ENCODE measurements at regions not wholly inside any gene's neighbourhood (a gene's known extent, or its start where the extent isn't known, plus 50 kb on each side); places are given as distances from the start of the nearest gene placed in this dataset.

DNA sequence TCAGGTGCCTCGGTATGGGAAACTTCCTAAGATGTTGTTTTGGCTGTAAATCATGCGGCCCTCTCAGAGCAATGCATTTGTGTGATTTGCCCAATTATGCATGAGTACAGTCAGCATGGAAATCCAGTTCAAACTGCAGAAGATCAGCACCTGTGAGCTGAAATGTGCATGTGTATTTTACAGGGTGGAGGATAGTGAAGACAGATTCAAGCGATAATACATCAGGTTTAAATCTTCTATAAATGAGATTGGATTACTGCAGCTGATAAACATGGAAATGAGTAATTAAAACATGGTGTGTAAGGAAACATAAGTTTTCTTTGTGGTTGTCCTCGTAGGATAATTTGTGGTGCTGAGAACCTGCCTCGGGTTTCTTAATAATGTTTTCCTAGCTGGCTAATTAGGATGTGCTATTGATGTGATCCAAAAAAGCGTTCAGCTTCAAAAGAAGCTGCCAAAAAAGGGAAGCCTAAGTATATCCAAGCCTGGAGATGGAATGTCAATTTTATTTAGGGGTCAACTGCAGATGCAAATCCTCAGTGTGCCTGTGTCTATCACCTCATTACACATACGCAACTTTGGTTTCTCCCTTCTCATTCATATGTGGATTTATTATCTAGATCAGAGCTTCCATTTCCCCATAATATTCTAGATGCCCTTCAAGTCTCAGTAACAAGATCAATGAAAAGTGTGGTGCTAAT lies 117.1 kb upstream of the CCDC28A start:
- no peaks in the 10 kb centered on the region for H3K36me3 ChIP-seq (ENCODE audit: control insufficient read depth in 2 of 2, insufficient read depth in 1 of 2, low read length in 2 of 2)
- TF ChIP-seq, protein P1, sequence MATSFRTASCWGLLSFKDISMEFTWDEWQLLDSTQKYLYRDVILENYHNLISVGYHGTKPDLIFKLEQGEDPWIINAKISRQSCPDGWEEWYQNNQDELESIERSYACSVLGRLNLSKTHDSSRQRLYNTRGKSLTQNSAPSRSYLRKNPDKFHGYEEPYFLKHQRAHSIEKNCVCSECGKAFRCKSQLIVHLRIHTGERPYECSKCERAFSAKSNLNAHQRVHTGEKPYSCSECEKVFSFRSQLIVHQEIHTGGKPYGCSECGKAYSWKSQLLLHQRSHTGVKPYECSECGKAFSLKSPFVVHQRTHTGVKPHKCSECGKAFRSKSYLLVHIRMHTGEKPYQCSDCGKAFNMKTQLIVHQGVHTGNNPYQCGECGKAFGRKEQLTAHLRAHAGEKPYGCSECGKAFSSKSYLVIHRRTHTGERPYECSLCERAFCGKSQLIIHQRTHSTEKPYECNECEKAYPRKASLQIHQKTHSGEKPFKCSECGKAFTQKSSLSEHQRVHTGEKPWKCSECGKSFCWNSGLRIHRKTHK (tag by site-specific recombination; IDR thresholded peaks at IDR 0.05): no peak
- no peak for TF ChIP-seq ZNF701 (tag by site-specific recombination; IDR thresholded peaks at IDR 0.05)
- no peak for TF ChIP-seq ZSCAN30 (tag by site-specific recombination; IDR thresholded peaks at IDR 0.05)
- no peak for TF ChIP-seq ZNF274 (IDR thresholded peaks at IDR 0.05; ENCODE audit: low read length)
- no peak for TF ChIP-seq ZNF274 (tag by site-specific recombination; IDR thresholded peaks at IDR 0.05; ENCODE audit: borderline replicate concordance)
- no peak for TF ChIP-seq ZNF292 (tag by site-specific recombination; IDR thresholded peaks at IDR 0.05; ENCODE audit: borderline replicate concordance, low read depth)
- TF ChIP-seq ZNF837 (tag by site-specific recombination; IDR thresholded peaks at IDR 0.05): no peak
- TF ChIP-seq ZNF248 (tag by site-specific recombination; IDR thresholded peaks at IDR 0.05): no peak
- TF ChIP-seq ZBTB21 (tag by site-specific recombination; IDR thresholded peaks at IDR 0.05): no peak
- TF ChIP-seq, protein P2, sequence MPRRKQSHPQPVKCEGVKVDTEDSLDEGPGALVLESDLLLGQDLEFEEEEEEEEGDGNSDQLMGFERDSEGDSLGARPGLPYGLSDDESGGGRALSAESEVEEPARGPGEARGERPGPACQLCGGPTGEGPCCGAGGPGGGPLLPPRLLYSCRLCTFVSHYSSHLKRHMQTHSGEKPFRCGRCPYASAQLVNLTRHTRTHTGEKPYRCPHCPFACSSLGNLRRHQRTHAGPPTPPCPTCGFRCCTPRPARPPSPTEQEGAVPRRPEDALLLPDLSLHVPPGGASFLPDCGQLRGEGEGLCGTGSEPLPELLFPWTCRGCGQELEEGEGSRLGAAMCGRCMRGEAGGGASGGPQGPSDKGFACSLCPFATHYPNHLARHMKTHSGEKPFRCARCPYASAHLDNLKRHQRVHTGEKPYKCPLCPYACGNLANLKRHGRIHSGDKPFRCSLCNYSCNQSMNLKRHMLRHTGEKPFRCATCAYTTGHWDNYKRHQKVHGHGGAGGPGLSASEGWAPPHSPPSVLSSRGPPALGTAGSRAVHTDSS (tag by site-specific recombination; IDR thresholded peaks at IDR 0.05): 0 out of 2 replicates have a peak, but pooled peaks have one; percentile 13
- TF ChIP-seq, protein P3, sequence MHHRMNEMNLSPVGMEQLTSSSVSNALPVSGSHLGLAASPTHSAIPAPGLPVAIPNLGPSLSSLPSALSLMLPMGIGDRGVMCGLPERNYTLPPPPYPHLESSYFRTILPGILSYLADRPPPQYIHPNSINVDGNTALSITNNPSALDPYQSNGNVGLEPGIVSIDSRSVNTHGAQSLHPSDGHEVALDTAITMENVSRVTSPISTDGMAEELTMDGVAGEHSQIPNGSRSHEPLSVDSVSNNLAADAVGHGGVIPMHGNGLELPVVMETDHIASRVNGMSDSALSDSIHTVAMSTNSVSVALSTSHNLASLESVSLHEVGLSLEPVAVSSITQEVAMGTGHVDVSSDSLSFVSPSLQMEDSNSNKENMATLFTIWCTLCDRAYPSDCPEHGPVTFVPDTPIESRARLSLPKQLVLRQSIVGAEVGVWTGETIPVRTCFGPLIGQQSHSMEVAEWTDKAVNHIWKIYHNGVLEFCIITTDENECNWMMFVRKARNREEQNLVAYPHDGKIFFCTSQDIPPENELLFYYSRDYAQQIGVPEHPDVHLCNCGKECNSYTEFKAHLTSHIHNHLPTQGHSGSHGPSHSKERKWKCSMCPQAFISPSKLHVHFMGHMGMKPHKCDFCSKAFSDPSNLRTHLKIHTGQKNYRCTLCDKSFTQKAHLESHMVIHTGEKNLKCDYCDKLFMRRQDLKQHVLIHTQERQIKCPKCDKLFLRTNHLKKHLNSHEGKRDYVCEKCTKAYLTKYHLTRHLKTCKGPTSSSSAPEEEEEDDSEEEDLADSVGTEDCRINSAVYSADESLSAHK (tag by site-specific recombination; IDR thresholded peaks at IDR 0.05): peak; percentile 53; the same call in 1 of the 2 replicates
- TF ChIP-seq, protein P4, sequence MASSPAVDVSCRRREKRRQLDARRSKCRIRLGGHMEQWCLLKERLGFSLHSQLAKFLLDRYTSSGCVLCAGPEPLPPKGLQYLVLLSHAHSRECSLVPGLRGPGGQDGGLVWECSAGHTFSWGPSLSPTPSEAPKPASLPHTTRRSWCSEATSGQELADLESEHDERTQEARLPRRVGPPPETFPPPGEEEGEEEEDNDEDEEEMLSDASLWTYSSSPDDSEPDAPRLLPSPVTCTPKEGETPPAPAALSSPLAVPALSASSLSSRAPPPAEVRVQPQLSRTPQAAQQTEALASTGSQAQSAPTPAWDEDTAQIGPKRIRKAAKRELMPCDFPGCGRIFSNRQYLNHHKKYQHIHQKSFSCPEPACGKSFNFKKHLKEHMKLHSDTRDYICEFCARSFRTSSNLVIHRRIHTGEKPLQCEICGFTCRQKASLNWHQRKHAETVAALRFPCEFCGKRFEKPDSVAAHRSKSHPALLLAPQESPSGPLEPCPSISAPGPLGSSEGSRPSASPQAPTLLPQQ (tag by site-specific recombination; IDR thresholded peaks at IDR 0.05): no peak
- 0 out of 2 replicates have a peak, but pooled peaks have one; percentile 12 for TF ChIP-seq ZBTB17 (tag by site-specific recombination; IDR thresholded peaks at IDR 0.05)
- TF ChIP-seq ZNF155 (tag by site-specific recombination; IDR thresholded peaks at IDR 0.05): no peak
- TF ChIP-seq HOXD13 (CRISPR knock-in tag; IDR thresholded peaks at IDR 0.05; ENCODE audit: borderline replicate concordance): no peak
- TF ChIP-seq ZNF202 (tag by site-specific recombination; IDR thresholded peaks at IDR 0.05; ENCODE audit: borderline replicate concordance): no peak
- TF ChIP-seq ZFHX2 (tag by site-specific recombination; conservative IDR thresholded peaks at IDR 0.05): no peak
- no peak for TF ChIP-seq ZNF658 (tag by site-specific recombination; IDR thresholded peaks at IDR 0.05)
- peak; percentile 80 for TF ChIP-seq FEZF1 (tag by site-specific recombination; IDR thresholded peaks at IDR 0.05)
- TF ChIP-seq TCF7L2 (IDR thresholded peaks at IDR 0.05; ENCODE audit: borderline replicate concordance, low read depth, low read length): 0 out of 2 replicates have a peak, but pooled peaks have one; percentile 43
- no peak for TF ChIP-seq ZNF623 (tag by site-specific recombination; IDR thresholded peaks at IDR 0.05)
- no peak for TF ChIP-seq ZNF2 (tag by site-specific recombination; IDR thresholded peaks at IDR 0.05)
- TF ChIP-seq ZNF266 (tag by site-specific recombination; IDR thresholded peaks at IDR 0.05; ENCODE audit: low read depth): no peak
- peak; percentile 24; the same call in 1 of the 2 replicates for TF ChIP-seq KLF7 (tag by site-specific recombination; IDR thresholded peaks at IDR 0.05; ENCODE audit: borderline replicate concordance)
- no peak for TF ChIP-seq ZNF311 (tag by site-specific recombination; IDR thresholded peaks at IDR 0.05; ENCODE audit: borderline replicate concordance)
- no peak for TF ChIP-seq ZNF561 (tag by site-specific recombination; IDR thresholded peaks at IDR 0.05; ENCODE audit: borderline replicate concordance)
- no peak for TF ChIP-seq ZNF544 (tag by site-specific recombination; IDR thresholded peaks at IDR 0.05)
- TF ChIP-seq TRIM28 (IDR thresholded peaks at IDR 0.05; ENCODE audit: borderline replicate concordance, low read length): peak; percentile 9; the same call in 1 of the 2 replicates
- peak; percentile 88 for TF ChIP-seq OSR2 (tag by site-specific recombination; IDR thresholded peaks at IDR 0.05)
- TF ChIP-seq ZNF777 (tag by site-specific recombination; IDR thresholded peaks at IDR 0.05; ENCODE audit: borderline replicate concordance): no peak
- no peak for TF ChIP-seq ZNF654 (tag by site-specific recombination; IDR thresholded peaks at IDR 0.05; ENCODE audit: low read depth)

More for the DNA sequence above, 117.1 kb upstream of the CCDC28A start:
- Histone ChIP-seq H3K4me1 (ENCODE audit: control insufficient read depth, insufficient read depth, low read length) (peaks cover 29% of the 10 kb centered on the region), H3K4me3 (ENCODE audit: low read depth, low read length) (no peak overlapping the region), H3K9me3 (ENCODE audit: control insufficient read depth, insufficient read depth, low read depth, low read length) (no peaks in the 10 kb centered on the region), H3K27ac (ENCODE audit: extremely low read depth, low read depth, low read length) (no peak overlapping the region)
- ChIA-PET POLR2A (no interaction called here), CTCF (interaction anchor here (0.7 kb wide), 1 partner anchor 56 kb away, joined by 3 read pairs; no protein-coding TSS in a partner anchor)

Measured in HEK293 (cell line).